Mucosa of rectum (tissue), 2 donors: ENCODE measurements at regions not wholly inside any gene's neighbourhood (a gene's known extent, or its start where the extent isn't known, plus 50 kb on each side); places are given as distances from the start of the nearest gene placed in this dataset.

Source experiments
- H3K27ac ChIP-seq, 2 donors: one replicate each; pipeline ENCODE4 v1.7.0; 2013; ENCODE audit warnings: inconsistent platforms in 2 of 2, low read depth in 2 of 2, low read length in 2 of 2
- H3K27me3 ChIP-seq, 2 donors: one replicate each; pipeline ENCODE4 v1.7.0; 2013; ENCODE audit warnings: low read length in 2 of 2; ENCODE audit not compliant: control insufficient read depth in 2 of 2, insufficient read depth in 2 of 2
- H3K36me3 ChIP-seq, 2 donors: one replicate each; pipeline ENCODE4 v1.7.0; 2013; ENCODE audit warnings: low read length in 2 of 2; ENCODE audit not compliant: control insufficient read depth in 2 of 2, insufficient read depth in 2 of 2
- H3K4me1 ChIP-seq, 2 donors: one replicate each; pipeline ENCODE4 v1.7.0; 2013; ENCODE audit warnings: low read length in 2 of 2, mild to moderate bottlenecking in 1 of 2; ENCODE audit not compliant: control insufficient read depth in 2 of 2, insufficient read depth in 2 of 2
- H3K4me3 ChIP-seq, 2 donors: one replicate each; pipeline ENCODE4 v1.7.0; 2013; ENCODE audit warnings: low read length in 2 of 2
- H3K9ac ChIP-seq, 2 donors: one replicate each; pipeline ENCODE4 v1.7.0; 2013; ENCODE audit warnings: low read length in 2 of 2, low read depth in 1 of 2, mild to moderate bottlenecking in 1 of 2
- H3K9me3 ChIP-seq, 2 donors: one replicate each; pipeline ENCODE4 v1.7.0; 2013; ENCODE audit warnings: low read length in 2 of 2; ENCODE audit not compliant: control insufficient read depth in 2 of 2
- donor health status: healthy.
- donor health status: Normal muscosa, but diverticular disease.

- Histone ChIP-seq H3K9me3 (no peaks in the 10 kb centered on the region), H3K4me1 (no peaks in the 10 kb centered on the region)
Measured at GRCh38 chr6:113095841-113096240, 748.7 kb downstream of the RFPL4B start.

GRCh38 chr6:113102761-113103160 is 754.4 kb upstream of the MARCKS start:
- no peaks in the 10 kb centered on the region for H3K4me1 ChIP-seq
- no peaks in the 10 kb centered on the region for H3K36me3 ChIP-seq
- H3K4me3 ChIP-seq: no peak overlapping the region
- no peaks in the 10 kb centered on the region for H3K27me3 ChIP-seq
- H3K27ac ChIP-seq: no peak overlapping the region
- no peaks in the 10 kb centered on the region for H3K9me3 ChIP-seq
- H3K9ac ChIP-seq: no peak overlapping the region

More at GRCh38 chr6:113095841-113096240, 748.7 kb downstream of the RFPL4B start:
- H3K4me3 ChIP-seq: no peak overlapping the region
- no peaks in the 10 kb centered on the region for H3K27me3 ChIP-seq
- H3K27ac ChIP-seq: no peak overlapping the region
- no peak overlapping the region for H3K9ac ChIP-seq
- no peaks in the 10 kb centered on the region for H3K36me3 ChIP-seq

GRCh38 chr6:113103634-113104361 is 753.3 kb upstream of the MARCKS start:
- Histone ChIP-seq H3K27me3 (no peaks in the 10 kb centered on the region), H3K9ac (no peak overlapping the region), H3K4me1 (no peaks in the 10 kb centered on the region), H3K27ac (no peak overlapping the region), H3K36me3 (no peaks in the 10 kb centered on the region), H3K4me3 (no peak overlapping the region), H3K9me3 (no peaks in the 10 kb centered on the region)

- H3K27me3 ChIP-seq: no peaks in the 10 kb centered on the region
- H3K36me3 ChIP-seq: no peaks in the 10 kb centered on the region
- H3K9me3 ChIP-seq: no peaks in the 10 kb centered on the region
- H3K4me1 ChIP-seq: no peaks in the 10 kb centered on the region
- H3K9ac ChIP-seq: no peak overlapping the region
- H3K27ac ChIP-seq: no peak overlapping the region
- H3K4me3 ChIP-seq: no peak overlapping the region
Measured at GRCh38 chr6:113104541-113104940, 752.6 kb upstream of the MARCKS start.

- Histone ChIP-seq H3K4me3 (no peak overlapping the region), H3K4me1 (no peaks in the 10 kb centered on the region), H3K9me3 (no peaks in the 10 kb centered on the region), H3K27me3 (no peaks in the 10 kb centered on the region), H3K9ac (no peak overlapping the region), H3K36me3 (no peaks in the 10 kb centered on the region), H3K27ac (no peak overlapping the region)
Measured at GRCh38 chr6:113104951-113105350, 752.2 kb upstream of the MARCKS start.

GRCh38 chr6:113110211-113110610 is 746.9 kb upstream of the MARCKS start:
- H3K4me1 ChIP-seq: no peaks in the 10 kb centered on the region
- no peak overlapping the region for H3K27ac ChIP-seq
- H3K4me3 ChIP-seq: no peak overlapping the region
- H3K9me3 ChIP-seq: no peaks in the 10 kb centered on the region
- no peak overlapping the region for H3K9ac ChIP-seq
- no peaks in the 10 kb centered on the region for H3K36me3 ChIP-seq
- H3K27me3 ChIP-seq: no peaks in the 10 kb centered on the region

GRCh38 chr6:113111550-113111949 is 745.6 kb upstream of the MARCKS start:
- no peaks in the 10 kb centered on the region for H3K27me3 ChIP-seq
- no peak overlapping the region for H3K4me3 ChIP-seq
- H3K4me1 ChIP-seq: no peaks in the 10 kb centered on the region
- no peak overlapping the region for H3K27ac ChIP-seq
- H3K9ac ChIP-seq: no peak overlapping the region
- H3K36me3 ChIP-seq: no peaks in the 10 kb centered on the region
- no peaks in the 10 kb centered on the region for H3K9me3 ChIP-seq

GRCh38 chr6:113112086-113112485 is 745.1 kb upstream of the MARCKS start:
- Histone ChIP-seq H3K27ac (no peak overlapping the region), H3K4me3 (no peak overlapping the region), H3K9me3 (no peaks in the 10 kb centered on the region), H3K9ac (no peak overlapping the region), H3K27me3 (no peaks in the 10 kb centered on the region), H3K36me3 (no peaks in the 10 kb centered on the region), H3K4me1 (no peaks in the 10 kb centered on the region)

- Histone ChIP-seq H3K4me1 (no peaks in the 10 kb centered on the region), H3K9me3 (no peaks in the 10 kb centered on the region)
Measured at GRCh38 chr6:113115196-113115595, 741.9 kb upstream of the MARCKS start.

GRCh38 chr6:113120224-113120581 is 736.9 kb upstream of the MARCKS start:
- H3K9me3 ChIP-seq: no peaks in the 10 kb centered on the region
- no peak overlapping the region for H3K27ac ChIP-seq
- H3K4me1 ChIP-seq: no peaks in the 10 kb centered on the region
- H3K9ac ChIP-seq: no peak overlapping the region
- no peaks in the 10 kb centered on the region for H3K27me3 ChIP-seq
- H3K4me3 ChIP-seq: no peak overlapping the region
- no peaks in the 10 kb centered on the region for H3K36me3 ChIP-seq

More at GRCh38 chr6:113115196-113115595, 741.9 kb upstream of the MARCKS start:
- H3K9ac ChIP-seq: no peak overlapping the region
- H3K27ac ChIP-seq: no peak overlapping the region
- H3K4me3 ChIP-seq: no peak overlapping the region
- no peaks in the 10 kb centered on the region for H3K27me3 ChIP-seq
- no peaks in the 10 kb centered on the region for H3K36me3 ChIP-seq
